Astrocyte (in vitro differentiated cells and primary cell): ENCODE measurements at regions not wholly inside any gene's neighbourhood (a gene's known extent, or its start where the extent isn't known, plus 50 kb on each side); places are given as distances from the start of the nearest gene placed in this dataset.

Source experiments
- DNase-seq: peaks from one replicate; pipeline ENCODE4 v3.0.0-alpha.2; 2010; ENCODE audit warnings: low read depth
- FAIRE-seq: peaks from 2 replicates; lab custom pipeline; 2011; peaks lifted over from hg19 to GRCh38; lab: Jason Lieb, UNC
- H2AFZ ChIP-seq: 2 replicates; pipeline ENCODE4 v1.6.0; 2012; ENCODE audit warnings: low read depth, low read length, inconsistent platforms
- H3K27ac ChIP-seq: 2 replicates; pipeline ENCODE4 v1.5.1; 2011; ENCODE audit warnings: low read depth, low read length, inconsistent platforms
- H3K27me3 ChIP-seq: 2 replicates; pipeline ENCODE4 v1.6.0; 2011; ENCODE audit warnings: low read length, inconsistent platforms; ENCODE audit not compliant: insufficient read depth
- H3K36me3 ChIP-seq: 2 replicates; pipeline ENCODE4 v1.5.1; 2011; ENCODE audit warnings: low read length, inconsistent platforms; ENCODE audit not compliant: insufficient read depth
- H3K4me1 ChIP-seq: 2 replicates; pipeline ENCODE4 v1.5.1; 2011; ENCODE audit warnings: low read length, inconsistent platforms; ENCODE audit not compliant: insufficient read depth
- H3K4me2 ChIP-seq: 2 replicates; pipeline ENCODE4 v1.6.0; 2012; ENCODE audit warnings: low read length, inconsistent platforms
- H3K4me3 ChIP-seq: 2 replicates; pipeline ENCODE4 v1.5.1; 2011; ENCODE audit warnings: low read depth, mild to moderate bottlenecking, low read length, inconsistent platforms; ENCODE audit not compliant: insufficient read depth
- H3K79me2 ChIP-seq: 2 replicates; pipeline ENCODE4 v1.6.0; 2012; ENCODE audit warnings: mild to moderate bottlenecking, low read length, inconsistent platforms; ENCODE audit not compliant: insufficient read depth
- H3K9ac ChIP-seq: 2 replicates; pipeline ENCODE4 v1.6.0; 2012; ENCODE audit warnings: mild to moderate bottlenecking, low read length, inconsistent platforms
- H3K9me3 ChIP-seq: 2 replicates; pipeline ENCODE4 v1.5.1; 2012; ENCODE audit warnings: low read depth, mild to moderate bottlenecking, low read length, inconsistent platforms; ENCODE audit not compliant: insufficient read depth
- H4K20me1 ChIP-seq: 2 replicates; pipeline ENCODE4 v1.6.0; 2012; ENCODE audit warnings: low read length, inconsistent platforms; ENCODE audit not compliant: insufficient read depth
- H3K27ac Mint-ChIP-seq: one replicate; pipeline ENCODE4 v1.8.0; 2021; ENCODE audit warnings: mild to moderate bottlenecking, mixed read lengths; ENCODE audit not compliant: unreplicated experiment
- H3K27me3 Mint-ChIP-seq: one replicate; pipeline ENCODE4 v1.8.0; 2021; ENCODE audit warnings: low read depth, mixed read lengths; ENCODE audit not compliant: unreplicated experiment
- H3K36me3 Mint-ChIP-seq: one replicate; pipeline ENCODE4 v1.8.0; 2021; ENCODE audit warnings: low read depth, mixed read lengths; ENCODE audit not compliant: unreplicated experiment
- H3K4me1 Mint-ChIP-seq: one replicate; pipeline ENCODE4 v1.8.0; 2021; ENCODE audit warnings: low read depth, mixed read lengths; ENCODE audit not compliant: unreplicated experiment
- H3K4me3 Mint-ChIP-seq: one replicate; pipeline ENCODE4 v1.8.0; 2021; ENCODE audit warnings: mild to moderate bottlenecking, moderate library complexity, mixed read lengths; ENCODE audit not compliant: unreplicated experiment
- H3K9me3 Mint-ChIP-seq: one replicate; pipeline ENCODE4 v1.8.0; 2021; ENCODE audit warnings: mild to moderate bottlenecking, mixed read lengths; ENCODE audit not compliant: unreplicated experiment
- EZH2 ChIP-seq: IDR thresholded peaks from 2 replicates; pipeline ENCODE4 v1.6.1; 2012; ENCODE audit warnings: mild to moderate bottlenecking, low read length, inconsistent platforms; ENCODE audit not compliant: insufficient read depth
- TF ChIP-seq, protein P1 (sequence below): IDR thresholded peaks from 2 replicates; pipeline ENCODE4 v1.5.1; 2011; ENCODE audit warnings: low read depth, mild to moderate bottlenecking, inconsistent platforms, low read length, moderate library complexity; ENCODE audit not compliant: insufficient read depth

DNA sequence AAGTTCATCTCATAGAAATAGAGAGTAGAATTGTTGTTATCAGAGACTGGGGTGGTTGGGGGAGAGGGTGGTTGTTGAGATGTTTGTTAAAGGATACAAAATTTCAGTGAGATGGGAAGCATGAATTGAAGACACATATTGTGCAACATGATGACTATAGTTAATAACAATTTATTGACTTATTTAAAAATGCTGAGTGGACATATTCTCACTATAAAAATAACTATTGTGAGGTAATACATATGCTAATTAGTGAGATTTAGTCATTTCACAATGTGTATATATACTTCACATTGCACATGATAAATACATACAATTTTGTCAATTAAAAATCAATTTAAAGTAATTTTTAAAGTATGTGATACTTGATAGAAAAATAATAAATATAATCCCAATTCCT, 722.5 kb upstream of the CHD1 start:
- H3K79me2 ChIP-seq, result no peaks in the 10 kb centered on the region
- no peaks in the 10 kb centered on the region for H3K4me1 ChIP-seq
- no peaks in the 10 kb centered on the region for H3K36me3 Mint-ChIP-seq
- no peaks in the 10 kb centered on the region for H3K9me3 Mint-ChIP-seq
- no peaks in the 10 kb centered on the region for H4K20me1 ChIP-seq
- H3K4me3 ChIP-seq, result no peak overlapping the region
- H2AFZ ChIP-seq, result no peak overlapping the region
- H3K36me3 ChIP-seq, result no peaks in the 10 kb centered on the region
- H3K9ac ChIP-seq, result no peak overlapping the region
- TF ChIP-seq EZH2, result no peak
- TF ChIP-seq, protein P1, sequence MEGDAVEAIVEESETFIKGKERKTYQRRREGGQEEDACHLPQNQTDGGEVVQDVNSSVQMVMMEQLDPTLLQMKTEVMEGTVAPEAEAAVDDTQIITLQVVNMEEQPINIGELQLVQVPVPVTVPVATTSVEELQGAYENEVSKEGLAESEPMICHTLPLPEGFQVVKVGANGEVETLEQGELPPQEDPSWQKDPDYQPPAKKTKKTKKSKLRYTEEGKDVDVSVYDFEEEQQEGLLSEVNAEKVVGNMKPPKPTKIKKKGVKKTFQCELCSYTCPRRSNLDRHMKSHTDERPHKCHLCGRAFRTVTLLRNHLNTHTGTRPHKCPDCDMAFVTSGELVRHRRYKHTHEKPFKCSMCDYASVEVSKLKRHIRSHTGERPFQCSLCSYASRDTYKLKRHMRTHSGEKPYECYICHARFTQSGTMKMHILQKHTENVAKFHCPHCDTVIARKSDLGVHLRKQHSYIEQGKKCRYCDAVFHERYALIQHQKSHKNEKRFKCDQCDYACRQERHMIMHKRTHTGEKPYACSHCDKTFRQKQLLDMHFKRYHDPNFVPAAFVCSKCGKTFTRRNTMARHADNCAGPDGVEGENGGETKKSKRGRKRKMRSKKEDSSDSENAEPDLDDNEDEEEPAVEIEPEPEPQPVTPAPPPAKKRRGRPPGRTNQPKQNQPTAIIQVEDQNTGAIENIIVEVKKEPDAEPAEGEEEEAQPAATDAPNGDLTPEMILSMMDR, result no peak
- no peaks in the 10 kb centered on the region for H3K27me3 ChIP-seq
- H3K27me3 Mint-ChIP-seq, result no peaks in the 10 kb centered on the region
- H3K27ac Mint-ChIP-seq, result no peak overlapping the region
- H3K4me2 ChIP-seq, result no peak overlapping the region
- FAIRE-seq (no peak), DNase-seq (no peak)
- no peak overlapping the region for H3K4me3 Mint-ChIP-seq
- H3K9me3 ChIP-seq, result no peaks in the 10 kb centered on the region
- H3K4me1 Mint-ChIP-seq, result no peaks in the 10 kb centered on the region
- H3K27ac ChIP-seq, result no peak overlapping the region

GRCh38 chr5:99646011-99646647, 717.3 kb upstream of the CHD1 start:
- H3K27ac ChIP-seq, result no peak overlapping the region
- no peak overlapping the region for H3K4me3 ChIP-seq
- Mint-ChIP-seq H3K4me1 (no peaks in the 10 kb centered on the region), H3K4me3 (no peak overlapping the region), H3K9me3 (no peaks in the 10 kb centered on the region), H3K27me3 (no peaks in the 10 kb centered on the region), H3K36me3 (no peaks in the 10 kb centered on the region), H3K27ac (no peak overlapping the region)
- no peak overlapping the region for H2AFZ ChIP-seq
- H3K79me2 ChIP-seq, result no peaks in the 10 kb centered on the region
- H3K9ac ChIP-seq, result no peak overlapping the region
- DNase-seq (peak; percentile 2), FAIRE-seq (no peak)
- H4K20me1 ChIP-seq, result no peaks in the 10 kb centered on the region
- H3K27me3 ChIP-seq, result no peaks in the 10 kb centered on the region
- H3K36me3 ChIP-seq, result no peaks in the 10 kb centered on the region
- H3K4me2 ChIP-seq, result no peak overlapping the region
- TF ChIP-seq EZH2, result no peak
- TF ChIP-seq, protein P1, result no peak
- H3K9me3 ChIP-seq, result no peaks in the 10 kb centered on the region
- no peaks in the 10 kb centered on the region for H3K4me1 ChIP-seq

DNA sequence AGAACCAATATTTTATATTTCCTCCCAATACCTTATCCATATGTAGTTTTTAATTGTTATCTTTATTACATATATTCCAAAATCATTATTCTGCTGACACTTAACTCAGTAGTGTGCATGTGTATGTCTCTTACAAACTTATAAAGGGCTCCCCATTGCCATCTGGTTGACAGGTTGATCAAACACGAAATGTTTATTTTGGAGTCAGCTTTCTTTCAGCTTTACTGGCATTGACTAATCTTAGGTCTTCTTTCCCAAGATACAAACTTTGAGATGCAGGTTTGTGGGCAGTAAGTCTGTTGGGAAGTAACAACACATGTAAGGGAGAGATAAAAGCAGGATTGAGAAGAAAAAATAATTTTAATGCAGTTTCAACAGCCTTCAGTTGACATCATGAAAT, 716.0 kb upstream of the CHD1 start:
- no peak for FAIRE-seq

More for the DNA sequence above, 716.0 kb upstream of the CHD1 start:
- no peaks in the 10 kb centered on the region for H3K4me1 ChIP-seq
- no peak for DNase-seq
- H3K9me3 ChIP-seq, result no peaks in the 10 kb centered on the region
- H3K27me3 ChIP-seq, result no peaks in the 10 kb centered on the region
- Mint-ChIP-seq H3K4me3 (no peak overlapping the region), H3K27ac (no peak overlapping the region), H3K9me3 (no peaks in the 10 kb centered on the region), H3K4me1 (no peaks in the 10 kb centered on the region), H3K27me3 (no peaks in the 10 kb centered on the region), H3K36me3 (no peaks in the 10 kb centered on the region)
- no peak overlapping the region for H3K4me3 ChIP-seq
- no peak overlapping the region for H2AFZ ChIP-seq
- TF ChIP-seq, protein P1, result no peak
- TF ChIP-seq EZH2, result no peak
- no peaks in the 10 kb centered on the region for H4K20me1 ChIP-seq
- H3K9ac ChIP-seq, result no peak overlapping the region
- no peak overlapping the region for H3K27ac ChIP-seq
- no peaks in the 10 kb centered on the region for H3K36me3 ChIP-seq
- H3K4me2 ChIP-seq, result no peak overlapping the region
- H3K79me2 ChIP-seq, result no peaks in the 10 kb centered on the region
